DMS79 treated with DMSO at 0.1 percent for 48 hours (cell line): ENCODE measurements at regions not wholly inside any gene's neighbourhood (a gene's known extent, or its start where the extent isn't known, plus 50 kb on each side); places are given as distances from the start of the nearest gene placed in this dataset.
A peak's percentile ranks its signal among the peaks of the same experiment; 100 is the strongest.
"Not testable (repeated sequence)": the region's sequence is repeated elsewhere in the genome, so short reads cannot be mapped to it uniquely, and the experiment has no call there.

ENCODE experiments used
- DNase-seq: peaks from one replicate; lab custom pipeline; 2025; lab: John Stamatoyannopoulos, UW

- no peak for DNase-seq
Observed at GRCh38 chr5:53733853-53734252, 173.4 kb downstream of the NDUFS4 start.

DNA sequence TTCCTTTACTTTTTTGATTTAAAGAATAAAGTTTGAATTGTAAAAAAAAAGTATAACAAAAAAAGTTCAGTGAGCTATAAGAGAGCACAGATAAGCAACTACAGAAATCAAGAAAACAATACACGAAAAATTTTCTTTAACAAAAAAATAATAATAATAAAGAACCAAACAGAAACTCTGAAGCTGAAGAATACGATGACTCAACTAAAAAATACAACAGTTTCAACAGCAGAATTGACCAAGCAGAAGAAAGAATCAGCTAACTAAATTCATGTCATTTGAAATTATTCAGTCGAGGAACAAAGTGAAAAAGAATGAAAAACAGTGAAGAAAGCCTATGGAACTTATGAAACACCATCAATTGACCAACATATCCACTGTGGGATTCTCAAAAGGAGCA, 177.7 kb downstream of the NDUFS4 start:
- no peak for DNase-seq

GRCh38 chr5:53739111-53739510, 178.7 kb downstream of the NDUFS4 start:
- DNase-seq = no peak

DNA sequence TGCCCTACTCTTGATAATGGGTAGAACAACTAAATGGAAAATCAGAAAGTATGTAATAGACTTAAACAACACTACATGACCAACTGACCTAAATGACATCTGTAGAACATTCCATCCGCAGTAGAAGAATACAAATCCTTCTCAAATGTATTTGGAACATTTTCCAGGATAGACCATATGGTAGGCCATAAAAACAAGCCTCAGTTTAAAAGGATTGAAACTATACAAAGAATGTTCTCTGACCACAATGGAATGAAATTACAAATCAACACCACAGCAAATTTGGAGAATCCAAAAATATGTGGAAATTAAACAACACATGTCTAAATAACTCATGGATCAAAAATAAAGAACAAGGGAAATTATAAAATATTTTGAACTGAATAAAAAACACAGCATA, 189.2 kb downstream of the NDUFS4 start:
- no peak for DNase-seq

- DNase-seq = not testable (repeated sequence)
Observed at GRCh38 chr5:53752282-53752681, 191.8 kb downstream of the NDUFS4 start.

DNA sequence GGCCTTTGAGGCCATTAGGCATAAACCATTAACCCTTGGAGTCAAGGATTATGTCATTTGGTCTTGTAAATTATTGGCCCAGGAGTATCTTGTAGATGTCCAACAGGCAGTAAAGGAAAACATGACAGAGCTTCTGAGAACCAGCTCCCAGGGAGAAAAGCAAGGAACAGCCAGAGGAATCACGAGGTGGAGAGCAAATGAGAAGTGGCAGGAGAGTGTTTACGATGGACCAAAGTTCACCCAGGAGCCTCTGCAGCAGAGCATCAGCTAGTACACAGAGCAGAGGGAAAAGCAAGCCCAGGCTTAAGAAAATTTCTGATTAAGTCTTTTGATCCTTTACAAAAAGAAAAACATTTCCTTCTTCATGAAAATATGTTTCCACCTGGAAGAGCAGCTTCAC, 206.2 kb downstream of the NDUFS4 start:
- DNase-seq = no peak

DNA sequence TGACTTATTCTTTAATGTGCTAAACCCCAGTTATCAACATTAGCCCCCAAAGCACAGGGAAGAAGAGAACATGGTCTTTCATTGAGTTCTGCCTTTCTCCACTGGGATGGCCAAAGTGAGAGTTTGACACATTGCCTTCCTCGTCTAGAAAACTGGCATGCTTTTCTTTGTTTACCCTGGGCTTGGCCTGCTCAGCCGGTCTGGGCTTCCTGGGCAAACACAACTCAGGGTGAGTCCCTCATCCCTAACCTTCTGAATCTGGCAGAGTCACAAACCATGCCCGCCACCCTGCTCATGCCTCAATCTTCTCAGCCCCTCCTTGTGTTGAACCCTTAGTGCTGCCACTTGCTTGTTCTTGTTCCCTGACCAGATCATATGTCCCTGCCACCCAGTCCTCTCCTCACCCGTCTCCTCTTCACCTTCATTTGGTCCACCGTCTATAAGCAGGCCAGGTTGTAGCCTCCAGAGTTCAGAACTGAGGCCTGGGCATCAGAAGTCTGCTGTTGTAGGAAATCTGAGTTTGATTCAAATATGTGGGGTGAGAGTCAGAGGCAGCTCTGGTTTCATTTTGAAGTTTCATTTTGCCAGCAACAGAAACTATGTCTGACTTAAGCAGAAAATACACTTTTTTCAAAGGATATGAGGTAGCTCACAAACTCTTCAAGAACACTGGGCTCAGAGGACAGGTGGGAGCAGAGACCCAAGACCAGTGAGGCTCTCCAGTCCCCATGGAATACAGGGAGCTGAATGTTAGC, 217.6 kb downstream of the NDUFS4 start:
- DNase-seq = no peak

DNA sequence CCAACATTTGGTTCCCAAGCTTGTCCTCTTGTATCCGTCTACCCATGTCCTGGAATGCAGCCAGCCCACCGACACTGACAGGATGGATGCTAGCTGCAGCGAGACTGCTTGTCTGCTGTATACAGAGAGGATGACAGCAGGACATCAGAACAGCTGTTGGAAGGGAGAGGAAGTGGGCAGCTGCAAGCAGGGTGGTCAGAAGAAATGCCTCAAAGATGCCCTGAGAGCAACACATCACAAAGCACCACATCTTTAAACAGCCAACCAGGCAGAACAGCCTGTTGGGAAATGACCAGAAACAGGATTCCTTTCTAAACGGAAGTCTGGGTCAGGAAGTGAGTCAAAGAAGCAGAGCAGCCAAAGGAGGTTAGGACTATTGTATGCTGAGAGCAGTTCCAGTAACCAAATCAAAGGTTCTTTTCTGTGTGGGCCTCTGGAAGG, 219.1 kb downstream of the NDUFS4 start:
- DNase-seq = peak; percentile 4

GRCh38 chr5:53782620-53783019, 222.2 kb downstream of the NDUFS4 start:
- DNase-seq = peak; percentile 28

- DNase-seq = no peak
Observed at GRCh38 chr5:53783624-53784228, 223.3 kb downstream of the NDUFS4 start.

- DNase-seq = no peak
Observed at GRCh38 chr5:53784596-53784995, 224.2 kb downstream of the NDUFS4 start.

DNA sequence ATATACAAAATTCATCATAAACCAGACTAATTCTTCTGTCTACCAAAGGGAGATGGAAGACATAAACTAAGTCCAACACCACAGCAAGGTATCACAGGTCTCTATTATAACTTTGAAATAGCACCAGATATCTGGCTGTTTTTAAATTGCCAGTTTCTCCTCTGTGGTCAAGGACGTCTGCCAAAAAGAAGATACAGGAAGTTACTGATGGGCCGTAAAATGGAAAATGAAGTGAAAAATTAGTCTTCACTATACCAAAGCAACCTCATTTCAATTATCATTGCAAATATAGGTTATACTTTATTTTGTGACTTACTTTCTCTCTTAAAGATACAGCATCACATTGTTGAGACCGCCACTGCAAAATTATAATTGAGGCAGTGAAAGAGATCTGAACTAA, 225.5 kb downstream of the NDUFS4 start:
- DNase-seq = no peak

- no peak for DNase-seq
Observed at GRCh38 chr5:53790026-53790425, 229.6 kb downstream of the NDUFS4 start.

DNA sequence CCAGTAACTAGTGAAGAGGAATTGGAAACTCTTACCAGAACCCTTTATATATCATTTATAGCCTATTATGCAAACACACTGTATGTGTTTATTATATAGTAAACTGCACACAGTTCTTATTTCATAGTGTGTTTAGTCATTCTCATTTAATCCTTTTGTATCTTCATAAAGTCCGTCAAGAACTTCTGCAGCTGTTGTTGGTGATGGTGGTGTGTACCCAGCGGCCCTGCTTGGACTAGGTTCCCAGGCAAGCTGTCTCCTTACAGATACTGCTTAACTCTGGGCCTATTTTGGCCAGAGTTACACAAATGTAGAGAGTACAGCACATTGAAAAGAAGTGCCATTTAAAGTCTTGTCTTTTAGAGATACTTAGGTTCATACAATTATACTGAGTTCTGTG, 231.9 kb downstream of the NDUFS4 start:
- no peak for DNase-seq

DNA sequence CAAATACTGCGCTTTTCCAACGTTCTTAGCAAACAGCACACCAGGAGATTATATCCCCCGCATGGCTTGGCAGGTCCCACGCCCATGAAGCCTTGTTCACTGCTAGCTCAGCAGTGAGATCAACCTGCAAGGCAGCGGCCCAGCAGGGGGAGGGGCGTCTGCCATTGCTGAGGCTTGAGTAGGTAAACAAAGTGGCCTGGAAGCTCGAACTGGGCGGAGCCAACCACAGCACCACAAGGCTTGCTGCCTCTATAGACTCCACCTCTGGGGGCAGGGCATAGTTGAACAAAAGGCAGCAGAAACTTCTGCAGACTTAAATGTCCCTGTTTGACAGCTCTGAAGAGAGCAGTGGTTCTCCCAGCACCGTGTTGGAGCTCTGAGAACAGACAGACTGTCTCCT, 239.2 kb downstream of the NDUFS4 start:
- not testable (repeated sequence) for DNase-seq

DNA sequence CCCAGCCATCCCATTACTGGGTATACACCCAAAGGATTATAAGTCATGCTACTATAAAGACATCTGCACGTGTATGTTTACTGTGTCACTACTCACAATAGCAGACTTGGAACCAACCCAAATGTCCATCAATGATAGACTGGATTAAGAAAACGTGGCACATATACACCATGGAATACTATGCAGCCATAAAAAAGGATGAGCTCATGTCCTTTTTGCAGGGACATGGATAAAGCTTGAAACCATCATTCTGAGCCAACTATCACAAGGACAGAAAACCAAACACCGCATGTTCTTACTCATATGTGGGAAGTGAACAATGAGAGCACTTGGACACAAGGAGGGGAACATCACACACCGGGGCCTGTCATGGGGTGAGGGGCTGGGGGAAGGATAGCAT, 248.0 kb downstream of the NDUFS4 start:
- not testable (repeated sequence) for DNase-seq

GRCh38 chr5:53814819-53815218, 254.4 kb downstream of the NDUFS4 start:
- no peak for DNase-seq

- no peak for DNase-seq
Observed at GRCh38 chr5:53815471-53815870, 255.0 kb downstream of the NDUFS4 start.

DNA sequence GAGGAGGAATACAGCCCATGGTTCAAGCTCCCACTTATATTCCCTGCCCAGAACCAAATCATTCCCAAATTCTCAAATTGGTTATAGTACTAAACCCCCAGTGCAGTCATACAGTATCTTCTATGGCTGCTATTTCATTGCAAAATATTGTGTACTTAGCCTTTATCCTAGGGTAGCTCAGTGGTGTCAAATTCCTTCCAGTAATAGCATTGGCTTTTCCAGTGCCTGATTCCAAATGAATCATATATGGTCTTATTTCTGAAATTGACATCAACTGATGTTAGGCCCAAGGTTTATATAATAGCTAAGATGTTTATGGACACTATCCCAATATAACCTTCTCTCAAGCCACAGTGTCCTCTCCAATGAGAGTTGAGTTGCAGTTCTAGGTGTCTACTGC, 256.7 kb downstream of the NDUFS4 start:
- no peak for DNase-seq

- DNase-seq = no peak
Observed at GRCh38 chr5:53819482-53819881, 259.0 kb downstream of the NDUFS4 start.

GRCh38 chr5:53820119-53820801, 259.8 kb downstream of the NDUFS4 start:
- no peak for DNase-seq

GRCh38 chr5:53820802-53821171, 260.3 kb downstream of the NDUFS4 start:
- DNase-seq = no peak

DNA sequence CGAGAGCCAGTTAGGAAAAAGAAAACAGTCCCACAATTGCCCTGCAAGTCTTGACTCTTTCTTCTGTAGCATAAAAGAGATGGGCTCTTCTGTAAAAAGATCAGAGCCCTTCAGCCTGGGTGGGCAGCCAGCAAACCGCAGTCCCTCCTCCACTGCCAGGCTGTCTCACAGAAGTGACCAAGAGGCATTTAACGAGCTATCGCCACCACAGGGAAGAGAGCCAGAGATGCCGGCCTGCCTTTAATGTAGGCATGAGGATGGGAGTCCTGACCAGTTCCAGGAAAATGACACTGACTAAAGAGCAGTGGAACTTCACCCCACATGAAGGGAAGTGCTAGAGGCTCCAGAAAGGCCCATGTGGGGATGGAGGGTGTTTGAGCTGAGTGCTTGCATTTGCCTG, 264.6 kb downstream of the NDUFS4 start:
- no peak for DNase-seq
